Endothelial cell (in vitro differentiated cells): ENCODE measurements at regions not wholly inside any gene's neighbourhood (a gene's known extent, or its start where the extent isn't known, plus 50 kb on each side); places are given as distances from the start of the nearest gene placed in this dataset.
"Not testable (repeated sequence)": the region's sequence is repeated elsewhere in the genome, so short reads cannot be mapped to it uniquely, and the experiment has no call there.

Source experiments
- DNase-seq: peaks from one replicate; pipeline ENCODE4 v3.0.0; 2021; ENCODE audit warnings: low spot score
- H3K27ac Mint-ChIP-seq: one replicate; pipeline ENCODE4 v1.8.0; 2021; ENCODE audit warnings: mixed read lengths, inconsistent platforms; ENCODE audit not compliant: unreplicated experiment
- H3K27me3 Mint-ChIP-seq: one replicate; pipeline ENCODE4 v1.8.0; 2021; ENCODE audit warnings: mild to moderate bottlenecking, moderate library complexity, mixed read lengths, inconsistent platforms; ENCODE audit not compliant: unreplicated experiment
- H3K36me3 Mint-ChIP-seq: one replicate; pipeline ENCODE4 v1.8.0; 2021; ENCODE audit warnings: mild to moderate bottlenecking, low read depth, mixed read lengths, inconsistent platforms; ENCODE audit not compliant: unreplicated experiment
- H3K4me1 Mint-ChIP-seq: one replicate; pipeline ENCODE4 v1.8.0; 2021; ENCODE audit warnings: mild to moderate bottlenecking, mixed read lengths, inconsistent platforms; ENCODE audit not compliant: unreplicated experiment
- H3K4me3 Mint-ChIP-seq: one replicate; pipeline ENCODE4 v1.8.0; 2021; ENCODE audit warnings: mild to moderate bottlenecking, mixed read lengths, inconsistent platforms; ENCODE audit not compliant: unreplicated experiment
- H3K9me3 Mint-ChIP-seq: one replicate; pipeline ENCODE4 v1.8.0; 2021; ENCODE audit warnings: mixed read lengths, inconsistent platforms; ENCODE audit not compliant: unreplicated experiment
- CTCF ChIP-seq: fragments of 200-600 bp; sonication (generic); IDR thresholded peaks from one replicate; pipeline ENCODE4 v1.5.0; 2021; ENCODE audit warnings: antibody characterized with exemption; ENCODE audit not compliant: unreplicated experiment

GRCh38 chrX:66728818-66729271 is 90.0 kb upstream of the EDA2R start:
- H3K9me3 Mint-ChIP-seq: no peaks in the 10 kb centered on the region

GRCh38 chrX:66717926-66718325 is 79.0 kb upstream of the EDA2R start:
- no peaks in the 10 kb centered on the region for H3K27me3 Mint-ChIP-seq
- H3K4me3 Mint-ChIP-seq: no peak overlapping the region
- H3K36me3 Mint-ChIP-seq: no peaks in the 10 kb centered on the region
- H3K27ac Mint-ChIP-seq: no peak overlapping the region
- TF ChIP-seq CTCF: no peak
- DNase-seq: no peak
- H3K9me3 Mint-ChIP-seq: peaks cover 3% of the 10 kb centered on the region
- H3K4me1 Mint-ChIP-seq: no peaks in the 10 kb centered on the region

More at GRCh38 chrX:66728818-66729271, 90.0 kb upstream of the EDA2R start:
- H3K27ac Mint-ChIP-seq: peak overlapping the region; percentile 96
- no peaks in the 10 kb centered on the region for H3K4me1 Mint-ChIP-seq
- peak overlapping the region; percentile 97 for H3K4me3 Mint-ChIP-seq
- peak; percentile 54 for DNase-seq
- H3K27me3 Mint-ChIP-seq: no peaks in the 10 kb centered on the region
- no peaks in the 10 kb centered on the region for H3K36me3 Mint-ChIP-seq
- TF ChIP-seq CTCF: peak; percentile 81

- no peak for TF ChIP-seq CTCF
- DNase-seq: no peak
- no peaks in the 10 kb centered on the region for H3K27me3 Mint-ChIP-seq
- H3K4me1 Mint-ChIP-seq: no peaks in the 10 kb centered on the region
- H3K4me3 Mint-ChIP-seq: no peak overlapping the region
- no peak overlapping the region for H3K27ac Mint-ChIP-seq
- no peaks in the 10 kb centered on the region for H3K36me3 Mint-ChIP-seq
- H3K9me3 Mint-ChIP-seq: no peaks in the 10 kb centered on the region
Measured at GRCh38 chrX:66698273-66699204, 59.7 kb upstream of the EDA2R start.

GRCh38 chrX:66692512-66692911 is 53.6 kb upstream of the EDA2R start:
- H3K4me3 Mint-ChIP-seq, H3K27me3 Mint-ChIP-seq, H3K36me3 Mint-ChIP-seq, H3K4me1 Mint-ChIP-seq, H3K27ac Mint-ChIP-seq, H3K9me3 Mint-ChIP-seq, DNase-seq: not testable (repeated sequence)
